GM21423 (cell line): ENCODE measurements at regions not wholly inside any gene's neighbourhood (a gene's known extent, or its start where the extent isn't known, plus 50 kb on each side); places are given as distances from the start of the nearest gene placed in this dataset.
A peak's percentile ranks its signal among the peaks of the same experiment; 100 is the strongest.

Experiments used
- ATAC-seq: cut with Tn5 transposase; IDR thresholded peaks from one replicate; pipeline ENCODE4 v1.9.1; 2021; ENCODE audit warnings: mild to moderate bottlenecking, moderate library complexity; ENCODE audit not compliant: unreplicated experiment

DNA sequence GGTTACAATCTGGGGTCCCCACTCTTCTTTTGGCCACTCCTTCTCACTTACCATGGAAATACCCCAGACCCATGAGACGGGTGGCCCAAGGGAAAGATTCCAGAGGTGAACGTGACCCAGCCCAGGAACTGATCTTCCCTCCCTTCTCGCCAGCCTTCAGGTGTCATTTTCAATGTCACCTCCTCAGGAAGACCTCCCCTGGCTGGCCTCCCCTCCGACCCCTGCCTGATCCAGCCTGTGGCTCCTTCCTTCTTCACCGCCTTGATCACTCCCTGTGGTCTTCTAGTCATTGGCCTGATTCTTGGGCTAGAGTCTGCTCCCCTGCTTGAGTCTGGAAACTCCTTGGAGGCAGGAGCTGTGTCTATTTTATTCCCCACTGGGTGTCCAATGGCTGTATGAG, 146.1 kb downstream of the SMAD6 start:
- ATAC-seq, result no peak

DNA sequence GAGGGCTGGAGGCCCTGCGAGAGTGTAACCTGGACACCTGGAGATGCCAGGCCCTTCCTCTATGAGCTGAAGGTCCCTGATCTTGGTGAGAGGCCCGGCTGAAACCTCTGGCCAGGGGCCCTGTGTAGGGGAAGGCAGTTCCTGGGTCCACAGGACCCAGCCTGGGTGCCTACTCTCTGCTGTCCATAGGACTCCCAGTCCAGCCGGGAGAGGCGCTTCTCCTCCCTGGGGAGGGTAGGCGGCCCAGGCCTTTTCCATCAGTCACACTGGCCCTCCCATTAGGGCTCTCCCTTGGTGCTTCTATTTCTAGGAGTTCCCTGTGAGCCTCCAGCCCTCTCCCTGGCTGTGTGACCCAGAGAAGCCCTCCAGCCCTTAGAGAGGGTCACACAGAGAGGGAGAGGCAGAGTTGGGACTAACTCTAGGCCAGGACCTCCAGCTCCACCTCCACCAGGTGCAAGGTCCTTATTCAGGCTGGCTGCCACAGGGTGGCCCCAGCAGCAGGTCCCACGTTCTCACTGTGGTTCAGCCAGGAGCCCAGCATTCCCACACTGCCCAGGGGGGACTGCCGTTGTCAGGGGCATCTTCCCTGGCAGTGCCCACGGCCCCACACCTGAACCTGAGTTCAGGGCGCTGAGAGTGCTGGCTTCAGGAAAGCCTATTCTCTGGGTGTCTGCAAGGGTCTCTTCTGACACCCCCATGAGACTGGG, 146.8 kb downstream of the SMAD6 start:
- no peak for ATAC-seq

DNA sequence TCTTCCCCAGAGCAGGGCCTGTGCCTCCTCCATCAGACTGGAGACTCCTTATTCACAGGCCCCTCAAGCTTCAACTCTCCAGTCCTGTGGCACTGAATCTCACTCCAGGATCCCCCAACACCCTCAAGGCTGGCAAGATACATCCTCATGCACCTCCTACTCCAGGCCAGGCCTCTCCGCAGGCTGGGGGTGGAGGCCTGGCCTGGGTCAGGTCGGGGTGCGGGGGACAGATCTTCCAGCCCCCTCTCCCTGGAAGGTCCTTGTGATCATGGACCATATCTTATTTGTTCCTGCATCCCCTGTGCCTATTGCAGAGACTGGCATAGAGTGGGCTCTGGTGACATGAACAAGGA, 147.3 kb downstream of the SMAD6 start:
- ATAC-seq, result no peak

DNA sequence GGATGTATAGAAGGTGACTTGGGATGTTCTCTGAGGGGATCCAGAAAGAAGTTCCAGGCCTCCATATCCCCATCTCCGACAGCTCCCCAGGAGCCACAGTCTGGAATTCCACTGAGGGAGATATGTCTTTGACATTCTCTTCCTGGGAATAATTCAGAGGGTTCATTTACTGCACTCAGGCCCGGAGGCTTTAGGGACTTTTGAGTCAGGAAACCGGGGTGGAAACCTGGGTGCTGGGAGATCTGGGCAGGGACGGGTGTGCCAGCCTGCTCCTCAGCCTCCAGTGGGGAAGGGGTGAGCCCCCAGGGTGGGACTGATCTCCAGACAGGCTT, 147.7 kb downstream of the SMAD6 start:
- ATAC-seq, result no peak

DNA sequence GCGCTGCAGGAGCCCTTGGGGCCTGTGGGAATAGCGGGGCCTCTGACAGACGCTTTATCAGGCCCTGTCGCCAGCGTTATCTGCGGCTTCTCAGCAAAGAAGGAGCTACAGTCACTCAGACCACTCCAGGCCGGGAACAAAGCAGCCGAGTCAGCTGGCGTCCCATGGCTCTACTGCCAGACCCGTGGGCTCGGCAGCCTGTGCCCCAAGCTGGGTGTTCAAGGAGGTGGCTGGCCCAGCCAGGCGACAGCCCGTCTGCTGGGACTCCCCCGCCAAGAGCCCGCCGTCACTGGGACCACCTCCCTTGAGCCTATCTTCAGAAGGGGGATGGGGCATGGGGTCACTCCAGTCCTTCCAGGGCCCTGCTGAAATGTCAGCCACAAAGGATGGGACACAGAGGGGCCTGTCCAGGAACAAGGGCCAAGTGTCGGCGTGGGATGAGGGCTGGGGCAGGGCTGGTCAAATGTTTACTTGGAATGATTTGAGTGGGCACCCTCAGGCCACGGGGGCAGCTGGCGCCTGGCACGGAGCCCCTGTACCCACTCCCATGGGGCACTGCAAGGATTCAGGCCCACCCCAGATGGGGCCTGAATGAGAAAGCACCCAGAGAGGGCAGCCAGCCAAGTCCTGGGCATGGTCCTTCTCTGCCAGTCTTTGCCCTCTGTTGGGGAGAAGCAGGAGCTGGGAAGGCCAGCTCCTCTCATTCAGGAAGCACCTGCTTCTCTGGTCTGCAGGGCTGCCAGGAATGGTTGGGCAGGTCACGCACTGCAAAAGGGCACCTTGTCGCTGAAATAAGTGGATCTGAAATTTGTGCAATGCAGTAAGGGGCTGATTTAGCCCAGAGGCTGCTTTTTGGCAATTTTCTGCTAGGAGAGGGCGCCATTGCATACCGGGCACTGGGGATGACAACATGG, 148.3 kb downstream of the SMAD6 start:
- no peak for ATAC-seq

DNA sequence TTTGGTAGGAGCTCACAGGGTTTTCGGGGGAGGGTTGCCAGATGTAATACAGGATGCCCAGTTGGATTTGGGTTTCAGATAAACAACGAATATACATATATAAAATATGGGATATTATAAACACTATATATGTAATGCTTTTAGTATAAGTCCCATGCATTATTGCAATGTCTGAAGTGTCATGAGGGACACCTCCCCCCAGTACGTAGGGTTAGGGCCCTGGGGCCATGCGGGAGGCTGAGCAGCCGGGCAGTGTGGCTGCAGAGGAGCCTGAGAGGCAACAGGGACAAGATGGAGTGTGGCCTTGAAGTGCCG, 148.9 kb downstream of the SMAD6 start:
- ATAC-seq, result no peak

DNA sequence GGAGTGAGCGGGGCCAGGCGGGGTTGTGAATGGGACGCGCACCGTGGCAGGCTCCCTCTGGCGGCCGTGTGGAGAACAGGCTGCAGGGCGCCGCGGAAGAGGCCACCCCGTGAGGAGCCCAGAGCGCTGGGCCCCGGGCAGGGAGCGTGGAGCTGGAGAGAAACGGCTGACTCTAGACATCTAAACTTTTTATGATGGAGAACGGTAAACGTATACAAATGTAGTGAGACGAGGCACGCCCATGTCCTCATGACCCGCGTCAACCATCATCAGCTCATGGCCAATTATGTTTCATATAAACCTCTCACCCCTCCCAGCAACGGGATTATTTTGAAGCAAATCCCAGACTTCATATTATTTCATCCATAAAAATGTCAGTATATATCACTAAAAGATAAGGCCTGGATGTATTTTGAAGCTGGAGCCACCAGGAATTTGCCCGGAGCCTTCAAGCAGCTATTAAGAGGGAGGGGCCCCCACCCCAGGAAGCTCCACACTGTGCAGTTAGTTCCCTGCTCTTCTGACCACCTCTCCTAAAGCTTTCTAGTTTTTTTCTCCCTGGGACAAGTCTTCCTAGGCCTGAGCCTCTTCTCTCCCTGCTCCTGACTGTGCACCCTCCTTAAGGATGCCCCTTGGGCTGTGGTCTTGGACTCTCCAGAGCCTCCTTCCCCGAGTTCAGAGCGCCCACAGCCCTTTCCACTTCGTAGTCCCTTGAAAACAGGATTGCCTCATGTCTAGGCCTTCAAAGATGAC, 149.5 kb downstream of the SMAD6 start:
- no peak for ATAC-seq

DNA sequence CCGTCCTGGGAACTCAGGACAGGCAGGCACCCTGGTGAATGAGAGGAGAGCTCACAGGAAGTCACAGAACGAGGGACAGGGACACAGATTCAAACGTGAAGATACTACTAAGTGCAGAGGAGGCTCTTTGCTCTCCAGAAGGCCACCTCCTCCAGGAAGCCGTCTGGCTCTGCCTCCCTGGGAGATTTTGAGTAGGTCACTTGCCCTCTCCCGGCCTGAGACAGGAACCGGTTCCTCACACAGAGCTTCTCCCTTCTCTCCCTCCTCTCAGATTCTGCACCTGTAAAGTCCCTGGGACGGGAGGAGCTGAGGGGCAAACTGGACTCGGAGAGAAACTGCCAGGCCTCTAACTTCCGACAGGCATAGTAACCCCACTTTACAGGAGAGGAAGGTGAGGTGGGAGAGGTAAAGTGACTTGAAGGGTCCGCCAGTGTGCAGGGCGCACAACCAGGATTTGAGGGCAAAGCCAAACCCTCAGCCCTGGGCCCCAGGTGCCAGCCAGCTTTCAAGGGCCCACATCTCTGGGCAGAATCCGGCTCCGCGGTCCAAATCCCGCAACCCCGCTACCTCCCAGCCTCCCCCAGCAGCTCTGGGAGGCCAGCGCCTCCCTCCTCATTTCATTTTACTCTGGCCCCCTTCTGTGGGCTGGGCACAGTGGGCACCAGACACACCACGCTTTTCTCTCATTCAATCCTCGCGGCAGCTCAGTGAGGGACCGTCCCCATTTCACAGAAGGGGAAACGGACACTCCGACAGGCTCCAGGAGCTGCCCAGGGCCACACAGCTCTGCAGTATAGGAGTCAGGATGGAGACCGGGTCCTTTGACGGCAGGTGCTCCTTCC, 150.2 kb downstream of the SMAD6 start:
- ATAC-seq, result no peak

DNA sequence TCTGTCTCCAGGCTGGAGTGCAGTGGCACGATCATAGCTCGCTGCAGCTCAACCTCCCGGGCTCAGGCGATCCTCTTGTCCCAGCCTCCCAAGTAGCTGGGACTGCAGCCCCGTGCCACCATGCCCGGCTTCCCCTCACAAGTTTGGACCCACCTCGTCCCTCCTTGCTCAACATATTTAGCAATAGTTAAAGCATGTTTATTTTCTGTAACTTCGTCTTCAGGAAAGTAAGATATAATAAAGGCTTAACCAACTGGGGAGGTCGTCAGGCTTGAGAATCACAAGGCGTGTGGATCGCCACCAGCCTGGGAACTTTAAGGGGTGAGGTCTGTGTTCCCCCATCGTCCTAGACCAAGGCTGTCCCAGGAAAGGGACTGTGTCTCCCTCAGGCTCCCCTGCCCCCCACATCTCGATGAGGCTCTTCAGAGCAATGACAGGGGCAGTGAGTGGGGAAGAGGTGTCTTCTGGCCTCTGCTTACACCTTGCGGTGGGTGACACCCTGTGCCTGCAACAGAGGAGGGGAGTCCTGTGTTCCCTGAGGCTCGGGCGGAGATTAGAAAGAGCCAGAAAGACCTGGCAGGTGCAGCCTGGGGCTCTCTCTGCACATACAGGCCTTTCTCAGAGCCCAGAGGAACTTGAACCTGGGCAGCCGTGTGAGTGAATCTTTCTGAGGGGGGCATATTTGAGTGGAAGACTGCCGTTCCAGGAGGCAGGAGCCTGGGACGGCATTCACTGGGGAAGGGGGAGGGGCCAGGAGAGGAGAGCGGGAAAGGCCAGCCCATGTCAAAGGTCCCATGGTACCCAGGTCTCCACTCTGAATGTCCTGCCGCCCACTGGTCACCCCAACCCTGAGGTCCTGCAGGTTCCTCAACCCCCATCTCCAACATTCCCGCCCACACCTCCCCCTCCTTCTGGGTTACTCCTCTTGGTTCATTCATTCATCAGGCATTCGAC, 152.3 kb downstream of the SMAD6 start:
- no peak for ATAC-seq

DNA sequence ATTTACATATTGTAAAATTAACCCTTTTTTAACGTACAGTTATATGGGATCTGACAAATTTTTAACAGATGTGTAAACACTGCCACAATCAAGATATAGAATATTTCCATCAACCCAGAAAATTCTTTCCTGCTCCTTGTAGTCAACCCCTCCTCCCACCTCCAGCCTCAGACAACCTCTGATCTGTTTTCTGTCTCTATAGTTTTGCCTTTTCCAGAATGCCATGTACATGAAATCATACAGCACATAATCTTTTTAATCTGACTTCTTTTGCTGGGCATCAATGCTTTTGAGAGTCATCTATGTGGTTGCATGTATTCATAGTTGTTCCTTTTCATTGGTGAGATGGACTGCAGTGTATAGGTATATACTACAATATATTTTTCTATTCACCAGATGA, 153.0 kb downstream of the SMAD6 start:
- no peak for ATAC-seq

DNA sequence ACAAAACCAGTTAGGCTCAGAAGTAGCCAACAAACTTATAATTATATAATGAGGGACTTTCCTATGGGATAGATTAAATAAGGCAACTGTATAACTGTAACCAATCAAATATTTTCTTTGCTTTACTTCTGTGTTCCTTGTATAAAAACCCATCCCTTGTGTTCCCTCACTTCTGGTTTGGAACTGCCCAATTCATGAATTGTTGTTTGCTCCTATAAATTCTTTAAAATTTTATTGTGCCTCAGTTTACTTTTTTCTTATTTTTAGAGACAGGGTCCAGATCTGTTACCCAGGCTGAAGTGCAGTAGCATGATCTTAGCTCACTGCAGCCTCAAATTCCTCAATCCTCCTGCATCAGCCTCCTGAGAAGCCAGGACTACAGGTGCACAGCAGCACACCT, 155.7 kb downstream of the SMAD6 start:
- ATAC-seq, result no peak

DNA sequence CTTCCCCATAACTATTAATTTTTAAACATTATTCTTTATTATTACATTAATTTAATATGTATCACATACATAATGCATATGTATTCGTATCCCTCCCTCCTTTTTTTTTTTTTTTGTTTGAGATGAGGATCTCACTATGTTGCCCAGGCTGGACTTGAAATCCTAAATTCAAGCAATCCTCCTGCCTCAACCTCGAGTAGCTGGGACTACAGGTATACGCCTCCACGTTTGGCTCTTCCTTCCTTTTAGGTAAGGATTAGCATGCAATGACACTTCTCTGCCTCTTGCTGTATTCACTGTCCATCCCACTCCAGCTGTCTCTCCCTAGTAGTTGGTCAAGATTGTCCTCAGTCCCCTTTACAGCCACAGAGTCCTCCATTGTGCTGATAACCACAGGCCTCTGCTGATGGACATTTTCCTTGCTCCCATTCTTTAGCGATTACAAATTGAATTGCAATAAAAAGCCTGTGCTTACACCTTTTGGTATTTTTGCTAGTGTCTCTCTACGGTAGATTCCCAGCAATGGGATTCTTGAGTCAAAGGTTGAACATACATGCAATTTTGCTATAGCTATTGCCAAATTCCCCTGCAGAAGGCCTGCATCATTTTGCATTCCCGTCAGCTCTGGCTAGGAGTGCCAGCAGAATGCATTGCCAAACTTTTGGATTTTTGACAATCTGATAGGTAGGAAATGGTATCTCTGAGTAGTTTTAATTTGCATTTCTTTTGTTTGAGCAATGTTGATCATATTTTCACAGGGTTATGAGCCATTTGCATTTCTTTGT, 156.6 kb downstream of the SMAD6 start:
- no peak for ATAC-seq

DNA sequence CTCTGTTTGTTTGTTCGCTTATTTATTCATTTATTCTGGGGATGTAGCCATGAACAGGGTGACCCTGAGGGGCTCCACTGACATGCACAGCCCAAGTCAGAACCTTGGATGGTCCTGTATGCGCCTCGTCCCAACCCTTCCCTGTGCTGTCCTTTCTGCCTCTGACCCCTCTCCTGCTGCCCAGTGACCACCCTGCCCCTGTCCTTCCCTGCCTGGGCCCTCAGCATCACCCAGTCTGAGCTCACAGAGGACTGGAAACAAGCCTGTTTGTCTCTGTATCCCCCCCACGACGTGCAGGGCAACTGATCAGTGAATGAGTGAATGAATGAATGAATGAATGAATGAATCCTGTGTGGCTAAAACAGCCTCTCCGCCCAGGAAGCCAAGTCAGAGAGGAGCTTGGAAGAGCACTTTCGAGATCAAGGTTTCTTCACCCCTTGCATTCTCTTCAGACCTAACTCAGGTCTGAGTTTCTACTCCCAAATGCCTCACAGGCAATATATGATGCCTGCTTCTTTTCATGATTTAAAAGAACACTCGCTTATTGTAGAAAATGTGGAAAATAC, 157.7 kb downstream of the SMAD6 start:
- no peak for ATAC-seq

DNA sequence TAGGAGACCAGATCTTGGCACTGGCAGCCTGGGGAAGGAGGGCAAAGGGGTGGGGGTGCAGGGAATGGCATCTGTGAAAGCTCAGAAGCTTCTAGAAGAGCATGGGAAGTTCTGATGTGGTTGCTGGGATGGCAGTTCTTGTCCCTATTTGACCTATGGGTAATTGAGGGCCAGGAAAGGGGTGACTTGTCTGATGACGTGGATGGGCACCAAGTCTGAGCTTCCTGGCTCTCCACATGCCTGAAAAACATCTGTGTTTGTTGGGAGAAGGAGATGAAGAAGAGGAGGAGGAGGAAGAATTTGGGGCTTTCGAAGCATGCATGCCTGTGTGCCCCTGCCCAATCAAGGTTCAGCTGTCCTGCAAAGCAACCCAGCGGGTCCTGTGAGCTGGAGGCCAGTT, 158.8 kb downstream of the SMAD6 start:
- no peak for ATAC-seq

DNA sequence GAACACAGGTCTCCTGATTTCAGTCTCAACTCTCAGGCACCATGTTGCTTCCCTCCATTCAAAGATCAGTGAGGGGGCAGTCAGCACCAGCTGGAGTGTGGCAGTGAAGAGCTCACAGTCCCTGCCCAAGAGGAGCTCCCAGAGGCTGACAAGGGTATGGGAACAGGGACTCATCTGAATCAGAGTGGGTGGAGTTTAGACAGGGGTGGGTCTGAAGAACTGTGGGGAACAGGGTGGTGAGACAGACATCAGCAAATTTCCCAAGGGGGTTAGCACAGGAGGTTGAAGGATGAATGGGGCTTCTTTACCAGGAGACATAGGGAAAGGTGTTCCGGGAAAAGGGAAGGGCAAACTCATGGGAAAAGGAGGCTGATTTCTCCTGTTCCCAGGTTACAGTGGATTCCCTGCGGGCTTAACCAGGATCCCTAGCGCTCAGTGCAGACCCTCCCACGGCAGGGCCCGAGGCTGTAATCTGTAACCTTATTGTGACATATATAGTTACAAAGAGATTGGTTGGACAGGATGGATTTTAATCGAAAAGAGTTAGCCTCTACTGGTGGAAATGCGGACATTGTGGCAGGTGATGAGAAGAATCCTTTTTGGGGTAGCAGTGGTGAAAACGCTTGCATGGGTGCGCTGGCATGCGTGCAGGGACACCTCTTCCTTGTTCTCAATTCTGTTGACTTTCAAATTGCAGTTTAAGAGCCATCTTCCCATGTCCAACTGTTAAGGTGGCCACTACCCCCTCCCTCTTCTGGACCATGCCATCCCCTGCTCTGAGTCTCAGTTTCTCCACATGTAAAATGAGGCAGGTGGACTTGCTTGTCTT, 160.3 kb downstream of the SMAD6 start:
- ATAC-seq, result no peak

DNA sequence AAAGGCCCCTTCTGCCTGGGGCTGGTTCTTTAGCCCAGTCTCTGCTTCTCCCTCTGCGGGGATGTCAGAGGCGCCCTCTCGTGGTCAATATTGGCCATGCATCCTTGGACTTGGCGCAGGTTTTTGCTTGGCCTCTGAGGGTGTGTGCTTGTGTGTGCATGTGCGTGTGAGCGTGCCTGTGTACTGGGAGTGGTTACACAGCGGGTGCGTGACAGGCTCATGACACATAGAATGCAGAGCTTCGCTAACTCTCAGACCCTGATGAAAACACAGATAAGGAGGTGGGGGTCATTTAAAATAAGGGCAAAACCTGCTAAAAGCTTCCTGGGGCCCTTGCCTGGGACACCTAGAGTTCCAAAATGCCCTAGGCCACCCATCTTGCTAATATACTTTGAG, 160.9 kb downstream of the SMAD6 start:
- ATAC-seq, result peak; percentile 52

DNA sequence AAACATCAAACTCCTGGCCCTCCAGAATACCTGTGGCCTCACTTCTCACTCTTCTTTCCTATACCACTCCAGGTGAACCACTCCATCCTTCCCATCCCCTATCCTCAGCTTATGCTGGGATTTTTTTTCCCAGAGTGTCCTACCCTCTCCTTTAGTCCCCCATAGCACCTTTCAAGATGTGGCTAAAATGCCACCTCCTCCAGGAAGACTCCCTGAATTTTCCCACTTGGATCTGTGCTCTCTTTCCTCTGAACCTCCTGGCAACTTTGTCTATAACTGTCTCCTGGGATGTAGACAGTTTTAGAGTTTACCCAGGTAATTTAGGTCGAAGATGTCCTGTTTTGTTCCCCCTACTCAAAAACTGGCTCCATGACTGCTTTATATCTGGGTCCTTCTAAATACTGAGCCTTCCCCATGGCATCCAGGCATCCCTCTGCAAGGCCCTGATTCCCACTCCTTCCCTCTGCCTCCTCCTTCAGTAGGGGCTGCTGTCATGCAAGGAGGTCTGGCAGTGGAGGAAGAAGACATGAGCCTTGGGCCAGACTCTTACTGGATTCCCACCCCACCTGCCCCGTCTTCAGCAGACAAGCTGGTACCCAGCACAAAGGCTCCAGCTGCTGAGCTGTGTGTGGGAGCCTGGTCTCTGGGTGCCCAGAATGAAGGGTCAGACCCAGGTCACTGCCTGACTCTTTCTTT, 161.5 kb downstream of the SMAD6 start:
- ATAC-seq, result no peak
